Ascending aorta (tissue), 2 donors: ENCODE measurements at regions not wholly inside any gene's neighbourhood (a gene's known extent, or its start where the extent isn't known, plus 50 kb on each side); places are given as distances from the start of the nearest gene placed in this dataset.

Source experiments
- DNase-seq, 2 donors: peaks; one replicate each; pipeline ENCODE4 v3.0.0-alpha.2; 2019; ENCODE audit warnings: low spot score in 2 of 2
- H3K27ac ChIP-seq, 2 donors: fragments of 200-600 bp; sonication (generic); one replicate each; pipeline ENCODE4 v1.5.1; 2016 to 2017; ENCODE audit warnings: mild to moderate bottlenecking in 1 of 2
- H3K27me3 ChIP-seq: fragments of 200-600 bp; sonication (generic); one replicate; pipeline ENCODE4 v1.5.1; 2017
- H3K36me3 ChIP-seq, 2 donors: fragments of 200-600 bp; sonication (generic); one replicate each; pipeline ENCODE4 v1.5.1; 2016
- H3K4me1 ChIP-seq, 2 donors: fragments of 200-600 bp; sonication (generic); one replicate each; pipeline ENCODE4 v1.5.1; 2016 to 2017; ENCODE audit warnings: mild to moderate bottlenecking in 1 of 2
- H3K4me3 ChIP-seq, 2 donors: fragments of 200-600 bp; sonication (generic); one replicate each; pipeline ENCODE4 v1.5.1; 2016 to 2017; ENCODE audit warnings: mild to moderate bottlenecking in 1 of 2
- H3K9me3 ChIP-seq, 2 donors: fragments of 200-600 bp; sonication (generic); one replicate each; pipeline ENCODE4 v1.5.1; 2016
- CTCF ChIP-seq, 3 experiments: fragments of 200-600 bp in 2 of 3; fragments of 450-650 bp in 1 of 3; sonication (generic) in 2 of 3; IDR thresholded peaks; one replicate each; pipeline ENCODE4 v1.5.1; 2016 to 2019; ENCODE audit warnings: antibody characterized with exemption in 3 of 3, mild to moderate bottlenecking in 1 of 3, moderate library complexity in 1 of 3
- intact Hi-C: fragments of 100-400 bp; cut with DNase I; formaldehyde crosslinking; loops from one replicate; pipeline ENCODE4 v1.15.1; 2023

DNA sequence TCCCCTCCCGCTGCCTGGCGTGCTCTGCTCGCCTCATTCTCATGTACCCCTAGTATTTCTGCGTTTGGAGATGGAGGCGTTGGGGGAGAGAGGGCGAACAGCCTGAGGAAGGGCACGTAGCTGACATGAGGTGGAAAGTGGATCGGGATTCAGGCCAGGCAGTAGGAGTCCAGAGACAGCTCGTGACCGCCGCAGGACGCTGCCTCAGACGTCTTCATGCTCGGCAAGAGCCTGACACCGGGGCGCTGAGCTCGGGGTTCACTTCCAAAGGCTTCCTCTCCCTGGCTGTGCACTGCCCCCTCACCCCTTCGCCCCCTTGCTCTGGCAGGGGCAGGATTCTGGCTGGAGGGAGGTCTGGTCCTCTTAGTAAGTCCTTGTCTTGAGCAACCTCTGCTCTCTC lies 374.4 kb upstream of the MKI67 start:
- Histone ChIP-seq H3K4me3 (no peak overlapping the region), H3K27me3 (no peaks in the 10 kb centered on the region), H3K9me3 (no peaks in the 10 kb centered on the region), H3K27ac (no peak overlapping the region), H3K4me1 (no peaks in the 10 kb centered on the region), H3K36me3 (no peaks in the 10 kb centered on the region)
- intact Hi-C loops, result no loop called here
- DNase-seq, result no peak
- TF ChIP-seq CTCF (IDR thresholded peaks at IDR 0.05), result no peak

- DNase-seq, result no peak
- no peak overlapping the region for H3K27ac ChIP-seq
- no peak overlapping the region for H3K4me3 ChIP-seq
- intact Hi-C loops, result no loop called here
- no peaks in the 10 kb centered on the region for H3K4me1 ChIP-seq
- no peaks in the 10 kb centered on the region for H3K27me3 ChIP-seq
- no peaks in the 10 kb centered on the region for H3K36me3 ChIP-seq
- TF ChIP-seq CTCF (IDR thresholded peaks at IDR 0.05), result no peak
- H3K9me3 ChIP-seq, result no peaks in the 10 kb centered on the region
These were observed 379.1 kb upstream of the MKI67 start for GRCh38 chr10:128505346-128505745.

GRCh38 chr10:128506423-128506822 lies 380.2 kb upstream of the MKI67 start:
- no peaks in the 10 kb centered on the region for H3K4me1 ChIP-seq
- no peaks in the 10 kb centered on the region for H3K27me3 ChIP-seq
- H3K36me3 ChIP-seq, result no peaks in the 10 kb centered on the region
- DNase-seq, result no peak
- TF ChIP-seq CTCF (IDR thresholded peaks at IDR 0.05), result no peak
- H3K9me3 ChIP-seq, result no peaks in the 10 kb centered on the region
- no peak overlapping the region for H3K27ac ChIP-seq
- H3K4me3 ChIP-seq, result no peak overlapping the region
- intact Hi-C loops, result no loop called here

DNA sequence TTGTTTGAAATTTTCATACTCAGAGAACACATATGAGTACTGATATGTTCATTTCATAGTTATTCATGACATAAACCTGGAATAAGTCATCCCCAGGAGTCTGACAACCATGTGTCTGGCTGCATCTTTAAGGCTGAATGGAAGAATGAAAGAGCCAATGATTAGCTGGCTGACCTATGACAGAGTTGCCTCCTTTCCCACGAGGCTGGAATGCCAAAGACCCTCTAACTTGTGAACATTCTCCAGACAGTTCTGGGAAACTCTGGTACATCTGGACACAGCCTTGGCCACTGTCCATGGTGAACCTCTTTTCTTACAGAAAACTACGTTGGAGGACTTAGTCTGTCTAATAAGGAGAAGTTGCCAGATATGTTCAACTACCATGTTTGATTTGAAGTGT lies 380.8 kb upstream of the MKI67 start:
- DNase-seq, result no peak
- intact Hi-C loops, result no loop called here

GRCh38 chr10:128511284-128511683 lies 385.1 kb upstream of the MKI67 start:
- Histone ChIP-seq H3K4me1 (no peaks in the 10 kb centered on the region), H3K4me3 (no peak overlapping the region), H3K9me3 (no peaks in the 10 kb centered on the region), H3K36me3 (no peaks in the 10 kb centered on the region), H3K27me3 (no peaks in the 10 kb centered on the region), H3K27ac (no peak overlapping the region)
- no peak for DNase-seq
- TF ChIP-seq CTCF (IDR thresholded peaks at IDR 0.05), result no peak
- intact Hi-C loops, result no loop called here

More for the DNA sequence above, 380.8 kb upstream of the MKI67 start:
- H3K4me1 ChIP-seq, result no peaks in the 10 kb centered on the region
- no peak overlapping the region for H3K4me3 ChIP-seq
- no peaks in the 10 kb centered on the region for H3K27me3 ChIP-seq
- no peak for TF ChIP-seq CTCF (IDR thresholded peaks at IDR 0.05)
- H3K9me3 ChIP-seq, result no peaks in the 10 kb centered on the region
- no peak overlapping the region for H3K27ac ChIP-seq
- H3K36me3 ChIP-seq, result no peaks in the 10 kb centered on the region

DNA sequence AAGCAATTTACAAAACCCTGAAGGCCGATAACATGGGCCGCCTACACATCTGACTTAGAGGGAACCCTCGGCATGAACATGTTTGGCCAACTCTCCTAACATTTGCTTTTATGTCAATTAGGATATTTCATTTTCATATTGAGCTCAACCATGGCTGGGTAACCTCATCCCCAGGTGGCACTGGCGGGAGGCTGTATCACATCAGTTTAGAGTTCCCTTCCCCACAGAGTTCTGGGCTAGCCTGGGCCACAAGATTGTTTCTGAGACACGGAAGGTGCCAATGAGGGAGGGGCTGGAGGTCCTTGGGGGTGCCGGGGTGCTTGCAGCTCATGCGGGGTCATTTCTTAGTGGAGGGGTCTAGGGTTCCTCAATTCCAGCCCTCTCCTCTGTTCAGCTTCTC lies 386.5 kb upstream of the MKI67 start:
- intact Hi-C loops, result no loop called here
- Histone ChIP-seq H3K9me3 (no peaks in the 10 kb centered on the region), H3K27me3 (no peaks in the 10 kb centered on the region), H3K4me3 (no peak overlapping the region), H3K36me3 (no peaks in the 10 kb centered on the region), H3K4me1 (no peaks in the 10 kb centered on the region), H3K27ac (no peak overlapping the region)
- TF ChIP-seq CTCF (IDR thresholded peaks at IDR 0.05), result no peak
- DNase-seq, result no peak
